Medulla oblongata (tissue), 1 donor: ENCODE measurements at regions not wholly inside any gene's neighbourhood (a gene's known extent, or its start where the extent isn't known, plus 50 kb on each side); places are given as distances from the start of the nearest gene placed in this dataset.

Source experiments
- DNase-seq: peaks from one replicate; pipeline ENCODE4 v3.0.0-alpha.2; 2015; ENCODE audit errors: extremely low spot score

DNA sequence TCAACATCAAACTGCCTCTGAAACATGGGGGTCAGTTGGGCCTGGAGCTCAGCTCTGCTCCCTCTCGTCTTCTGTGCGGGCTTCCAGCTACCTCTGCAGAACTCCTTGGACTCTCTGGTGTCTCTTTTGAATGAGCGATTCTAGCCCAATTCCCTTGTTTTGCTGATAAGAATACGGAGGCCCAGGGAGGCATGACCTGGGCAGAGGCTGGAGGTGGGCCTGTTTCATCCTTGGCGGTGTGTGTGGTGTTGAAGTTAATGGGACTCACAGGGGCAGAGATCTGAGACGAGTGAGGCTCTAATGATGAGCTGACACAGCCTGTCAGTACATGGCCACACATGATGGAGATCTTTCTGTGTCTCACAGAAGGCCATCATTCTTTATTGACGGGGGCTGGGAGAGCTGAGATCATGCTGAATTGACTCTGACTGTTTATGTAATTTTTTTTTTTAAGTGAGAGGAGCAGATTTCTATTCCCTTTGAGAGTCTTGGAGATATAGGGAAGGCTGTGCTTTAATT lies 134.5 kb downstream of the URB2 start:
- DNase-seq = no peak

DNA sequence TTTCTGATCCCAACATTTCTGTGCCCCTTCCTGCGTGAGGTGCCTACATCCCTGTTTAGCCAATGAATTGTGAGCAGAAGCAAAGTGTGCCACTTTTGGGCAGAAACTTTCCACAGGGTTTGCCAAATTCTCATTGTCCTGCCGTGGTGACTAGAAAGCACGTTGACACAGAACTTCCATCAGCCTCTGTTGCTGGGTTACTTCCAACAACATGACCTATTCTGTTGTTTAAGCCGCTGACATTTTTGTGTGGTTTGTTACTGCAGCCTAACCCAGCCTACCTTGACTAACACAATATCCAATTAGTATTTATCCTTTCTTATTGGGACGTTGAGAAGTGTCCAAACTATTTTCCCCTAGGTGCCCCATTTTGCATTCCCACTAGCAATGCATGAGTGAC lies 136.8 kb downstream of the URB2 start:
- DNase-seq = no peak

GRCh38 chr1:229768232-229768631 lies 142.2 kb downstream of the URB2 start:
- DNase-seq = no peak

DNA sequence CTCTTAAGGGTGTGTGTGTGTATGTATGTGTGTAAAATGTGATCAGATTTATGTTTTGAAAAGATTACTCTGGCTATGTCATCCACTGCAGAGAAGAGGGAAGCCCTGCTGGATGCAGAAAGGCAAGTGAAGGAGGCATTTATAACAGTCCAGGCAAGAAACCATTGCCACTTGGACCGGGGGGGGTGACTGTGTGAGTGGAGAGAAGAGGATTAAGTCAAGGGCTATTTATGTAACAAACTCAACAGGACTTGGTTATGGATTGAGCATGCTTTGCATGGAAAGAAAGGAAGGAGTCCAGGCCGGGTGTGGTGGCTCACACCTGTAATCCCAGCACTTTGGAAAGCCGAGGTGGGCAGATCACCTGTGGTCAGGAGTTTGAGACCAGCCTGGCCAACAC lies 143.0 kb downstream of the URB2 start:
- DNase-seq = no peak

DNA sequence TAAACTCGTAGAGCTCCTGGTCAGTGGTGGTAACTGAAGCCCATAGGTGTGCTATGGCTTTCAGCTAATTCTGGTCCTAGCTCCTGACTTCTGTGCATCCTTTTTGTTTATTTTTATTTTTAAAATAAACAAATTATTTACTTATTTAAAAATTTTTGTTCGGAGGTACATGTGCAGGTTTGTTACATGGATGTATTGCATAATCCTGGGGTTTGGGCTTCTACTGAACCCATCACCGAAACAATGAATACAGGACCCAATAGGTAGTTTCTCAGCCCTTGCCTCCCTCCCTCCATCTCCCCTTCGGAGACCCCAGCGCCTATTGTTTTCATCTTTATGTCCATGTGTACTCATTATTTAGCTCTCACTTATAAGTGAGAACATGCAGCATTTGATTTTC lies 143.8 kb downstream of the URB2 start:
- DNase-seq = no peak

- DNase-seq = no peak
Observed at GRCh38 chr1:229778794-229779193, 152.7 kb downstream of the URB2 start.

DNA sequence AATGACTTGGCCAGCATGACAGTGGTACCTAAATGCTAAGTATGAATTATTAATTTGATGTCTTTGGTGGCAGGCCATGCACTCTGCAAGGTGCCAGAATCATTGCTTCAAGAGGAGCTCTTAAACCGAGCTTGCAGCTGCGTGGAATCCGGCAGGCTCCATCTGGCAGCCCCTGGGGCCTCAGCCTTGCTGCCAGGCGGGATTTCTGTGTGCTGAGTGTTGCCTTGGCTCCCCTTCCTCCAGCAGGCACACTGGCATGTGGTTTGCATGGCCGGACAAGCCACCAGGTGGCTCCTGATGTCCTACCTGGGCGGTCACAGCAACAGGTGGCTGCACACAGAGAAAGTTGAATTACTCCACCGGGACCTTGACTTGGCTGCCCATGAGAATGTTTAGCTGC lies 155.4 kb downstream of the URB2 start:
- no peak for DNase-seq

GRCh38 chr1:229782469-229782868 lies 156.4 kb downstream of the URB2 start:
- DNase-seq = no peak

DNA sequence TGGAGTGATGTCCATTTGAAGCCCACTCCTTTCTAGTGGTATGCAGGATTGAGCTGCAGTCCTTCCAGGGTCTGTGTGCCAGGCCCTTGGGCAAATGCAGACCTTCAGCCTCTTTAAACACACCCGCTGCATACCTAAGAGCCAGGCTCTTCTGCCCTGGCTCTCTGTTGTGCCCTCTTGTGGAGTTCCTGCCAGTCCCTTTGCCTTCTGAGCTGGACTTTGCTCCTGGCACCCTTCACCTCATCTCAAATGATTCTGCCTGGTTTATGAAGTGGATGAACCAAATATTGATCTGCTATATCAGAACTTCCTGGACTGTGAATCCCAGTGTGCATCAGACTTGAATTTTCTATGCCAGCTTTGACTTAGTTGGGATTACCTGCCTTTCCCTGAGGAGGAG lies 158.8 kb downstream of the URB2 start:
- DNase-seq = no peak

DNA sequence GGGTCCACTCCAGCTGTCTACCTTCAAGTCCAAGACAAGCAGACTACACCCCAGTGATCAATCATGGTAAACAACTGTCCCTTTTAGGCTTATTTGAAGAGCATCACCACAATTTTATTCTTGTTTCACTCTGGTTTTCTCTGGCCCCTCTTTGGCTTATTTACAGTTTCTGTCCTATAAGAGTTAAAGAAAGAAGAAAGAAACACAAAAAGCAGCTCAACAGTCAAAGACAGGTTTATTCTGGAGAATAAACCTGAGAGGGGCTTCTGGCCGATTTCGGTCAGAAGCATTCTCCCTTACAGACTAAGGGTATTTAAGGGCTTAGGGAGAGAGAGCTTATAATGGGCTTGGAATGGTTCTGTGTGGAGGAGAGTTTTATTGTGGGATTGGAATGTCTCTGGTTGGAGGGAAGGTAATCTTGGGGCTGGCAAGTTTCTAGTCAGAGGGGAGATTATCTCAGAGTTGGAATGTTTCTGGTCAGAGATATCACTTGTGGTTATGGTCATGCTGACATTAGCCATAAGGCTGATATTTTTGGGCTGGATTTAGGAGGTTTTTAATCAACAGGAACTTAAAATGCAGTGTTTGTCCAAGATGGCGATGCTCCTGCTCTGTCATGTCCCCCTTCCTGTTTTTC lies 161.0 kb downstream of the URB2 start:
- no peak for DNase-seq

- no peak for DNase-seq
Observed at GRCh38 chr1:229788004-229788403, 162.0 kb downstream of the URB2 start.

GRCh38 chr1:229792012-229792975 lies 166.2 kb downstream of the URB2 start:
- DNase-seq = no peak

DNA sequence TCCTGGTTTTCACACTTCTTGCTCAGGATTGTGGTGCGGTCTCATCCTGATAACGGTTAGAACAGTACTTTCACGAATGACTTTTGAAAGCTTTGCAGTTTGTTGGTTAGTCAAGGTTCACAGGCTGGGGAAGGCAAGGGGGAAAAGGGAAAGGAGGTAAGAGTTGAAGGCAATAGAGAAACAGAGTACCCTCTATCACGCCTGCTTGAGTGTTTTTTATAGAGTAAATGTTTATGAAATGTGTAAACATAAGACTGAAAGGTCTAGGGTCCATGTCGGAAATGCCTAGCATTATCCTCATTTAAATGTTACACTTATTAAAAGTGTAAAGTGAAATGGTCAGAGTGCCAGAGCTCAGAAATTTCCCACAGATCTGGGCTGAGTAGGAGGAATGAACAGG lies 167.4 kb downstream of the URB2 start:
- no peak for DNase-seq

GRCh38 chr1:229798558-229798957 lies 172.5 kb downstream of the URB2 start:
- DNase-seq = no peak

DNA sequence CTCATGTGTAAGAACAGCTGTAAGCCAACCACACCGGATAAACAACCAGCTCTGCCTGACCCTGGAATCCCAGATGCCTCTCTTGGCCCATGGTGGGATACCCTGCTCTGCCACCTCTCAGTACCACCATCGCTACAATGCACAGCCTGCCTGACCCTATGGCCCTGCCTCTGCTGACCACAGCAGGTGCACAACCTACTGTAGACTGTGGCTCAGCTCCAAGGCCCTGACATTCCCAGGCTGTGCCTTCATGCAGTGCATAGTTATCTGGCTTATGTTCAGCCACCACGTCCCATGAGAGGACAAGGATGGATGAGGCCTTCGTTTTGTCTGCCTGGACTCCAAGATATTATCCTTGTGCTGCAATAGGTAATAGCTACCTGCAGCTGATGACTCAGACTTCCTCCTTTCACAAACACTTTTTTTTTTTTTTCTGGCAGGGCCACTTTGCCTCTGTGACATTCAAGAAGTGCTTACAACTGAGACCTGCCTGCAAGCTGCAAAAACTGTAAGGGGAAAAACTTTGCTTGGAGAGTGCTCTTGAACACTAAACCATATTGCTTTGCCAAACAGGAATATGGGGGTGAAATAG lies 177.7 kb downstream of the URB2 start:
- DNase-seq = no peak

DNA sequence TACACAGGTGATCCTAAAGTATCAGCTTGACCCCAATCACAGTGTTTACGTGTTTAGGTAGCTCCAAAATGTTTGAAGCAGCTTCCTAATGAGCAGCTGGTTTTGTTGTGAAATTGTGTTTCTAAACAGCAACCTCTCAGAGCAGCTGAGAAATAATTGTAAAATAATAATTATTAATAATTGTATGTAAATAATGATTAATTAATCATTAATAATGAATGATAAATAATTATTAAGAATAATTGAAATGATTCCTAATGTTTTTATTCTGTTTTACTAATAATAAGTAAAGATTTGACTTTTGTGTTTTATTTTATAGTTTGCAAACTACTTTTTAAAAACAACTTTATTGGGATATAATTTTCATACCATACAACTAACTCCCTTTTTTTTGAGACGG lies 182.2 kb downstream of the URB2 start:
- DNase-seq = no peak

DNA sequence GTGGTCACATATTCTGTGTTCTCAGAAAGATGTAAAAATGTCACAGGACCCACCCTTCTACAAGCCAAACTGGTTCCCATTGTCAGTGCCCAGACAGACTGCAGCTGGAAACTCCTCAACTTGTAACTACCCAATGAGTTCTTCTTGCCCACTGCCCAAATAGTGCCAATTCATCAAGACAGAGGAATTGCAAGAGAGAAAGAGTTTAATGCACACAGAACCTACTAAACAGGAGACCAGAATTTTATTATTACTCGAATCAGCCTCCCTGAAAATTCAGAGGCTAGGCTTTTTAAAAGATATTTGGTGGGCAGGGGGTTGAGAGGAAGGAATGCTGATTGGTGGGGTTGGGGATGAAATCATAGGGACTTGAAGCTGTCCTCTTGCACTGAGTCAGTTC lies 184.1 kb downstream of the URB2 start:
- no peak for DNase-seq

DNA sequence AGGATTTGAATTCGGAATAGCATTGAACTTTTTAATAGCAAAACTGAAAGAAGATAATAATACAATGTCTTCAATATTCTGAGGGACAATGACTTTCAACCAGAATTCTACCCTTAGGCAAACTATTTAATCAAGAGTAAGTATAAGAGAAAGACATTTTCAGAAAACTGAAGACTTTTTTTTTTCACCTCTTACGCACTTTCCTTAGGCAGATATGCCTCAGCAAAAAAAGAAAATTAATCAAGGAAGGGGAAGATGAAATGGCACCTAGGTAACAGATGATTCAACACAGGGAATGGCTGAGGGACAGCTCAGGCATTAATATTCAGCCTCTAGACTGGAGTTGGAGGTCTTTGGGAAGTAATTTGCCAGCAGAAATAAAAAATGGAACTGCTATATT lies 184.9 kb downstream of the URB2 start:
- no peak for DNase-seq

DNA sequence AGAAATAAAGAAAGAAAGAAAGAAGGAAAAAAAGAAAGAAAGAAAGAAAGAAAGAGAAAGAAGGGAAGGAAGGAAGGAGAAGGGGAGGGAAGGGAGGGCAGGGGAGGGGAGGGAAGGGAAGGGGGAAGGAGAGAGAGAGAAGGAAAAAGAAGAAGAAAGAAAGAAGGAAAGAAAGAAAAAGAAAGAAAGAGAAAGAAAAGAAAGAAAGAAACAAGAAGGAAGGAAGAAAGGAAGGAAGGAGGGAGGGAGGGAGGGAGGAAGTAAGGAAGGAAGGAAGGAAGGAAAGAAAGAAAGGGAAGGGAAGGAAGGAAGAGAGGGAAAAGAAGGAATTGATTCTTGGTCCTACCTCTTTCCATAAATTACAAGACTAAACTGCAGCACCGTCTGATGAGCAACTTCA lies 186.1 kb downstream of the URB2 start:
- no peak for DNase-seq

DNA sequence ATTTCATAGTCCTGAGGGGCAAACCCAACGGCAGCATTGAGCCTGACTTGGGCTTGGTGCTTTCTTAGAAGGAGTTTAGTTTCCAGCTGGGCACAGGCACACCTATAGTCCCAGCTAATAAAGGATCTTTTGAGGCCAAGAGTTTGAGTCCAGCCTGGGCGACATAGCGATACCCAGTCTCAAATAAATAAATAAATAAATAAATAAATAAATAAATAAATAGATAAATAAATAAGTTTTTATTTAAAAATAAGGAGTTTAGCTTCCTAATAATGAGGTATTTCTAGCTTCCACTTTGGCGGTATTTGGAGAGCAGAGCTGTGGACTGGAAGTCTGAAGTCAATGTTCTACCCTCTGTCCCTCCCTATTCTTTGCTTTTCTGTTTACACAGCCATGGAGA lies 186.6 kb downstream of the URB2 start:
- no peak for DNase-seq

DNA sequence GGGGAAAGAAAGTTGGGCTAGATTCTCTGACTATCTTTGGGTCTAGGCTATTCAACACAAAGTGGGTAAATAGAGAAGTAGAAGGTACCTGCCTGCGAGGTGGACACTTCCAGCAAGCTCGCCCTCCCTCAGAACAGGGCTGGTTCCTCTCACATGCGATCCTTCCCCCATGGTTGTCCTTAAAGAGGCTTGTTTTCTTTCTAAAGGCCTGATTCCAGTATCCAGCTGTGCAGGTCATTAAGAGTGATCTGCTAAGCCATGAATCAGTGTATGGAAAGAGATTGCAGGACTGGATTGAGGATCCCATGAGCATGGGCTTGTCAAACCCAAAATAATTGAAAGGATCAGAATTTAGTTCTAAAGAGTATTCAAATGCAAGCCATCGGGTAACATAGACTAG lies 189.0 kb downstream of the URB2 start:
- no peak for DNase-seq

DNA sequence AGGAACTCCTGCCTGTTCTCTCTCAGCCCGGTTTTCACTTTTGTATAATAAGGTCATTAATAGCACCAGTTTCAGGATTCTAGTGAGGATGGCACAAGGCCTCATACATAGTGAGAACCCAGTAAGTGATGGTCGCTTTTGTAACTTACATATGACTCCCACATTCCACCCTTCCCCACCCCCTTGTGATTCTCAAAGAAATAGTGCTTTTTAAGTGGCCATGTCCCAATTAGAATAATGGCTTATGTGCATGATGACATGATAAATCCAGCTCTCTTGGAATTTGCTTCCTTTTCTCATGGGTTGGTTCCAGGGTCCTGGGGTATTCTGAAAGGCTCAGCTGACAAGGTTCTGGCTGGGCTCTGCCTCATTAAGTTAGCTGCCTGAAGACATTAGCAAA lies 189.9 kb downstream of the URB2 start:
- DNase-seq = no peak

- DNase-seq = no peak
Observed at GRCh38 chr1:229817936-229818335, 191.9 kb downstream of the URB2 start.
